K562 (cell line): ENCODE measurements at regions not wholly inside any gene's neighbourhood (a gene's known extent, or its start where the extent isn't known, plus 50 kb on each side); places are given as distances from the start of the nearest gene placed in this dataset.

Experiments
- ATAC-seq: fragments of 200-7000 bp; cut with Tn5 transposase; 3 replicates; pipeline ENCODE4 v1.9.1; 2020; ENCODE audit warnings: moderate library complexity
- BruUV-seq: library from RNA; stranded (reverse); fragments of 400-500 nt; replicated peaks from 2 replicates; lab custom pipeline; 2021; lab: Mats Ljungman, UMichigan
- CTCF ChIA-PET: fragments of 300-600 bp; formaldehyde crosslinking; extraction: SDS; loops from one replicate; lab custom pipeline; 2021; ENCODE audit warnings: low intra/inter-chr PET ratio; lab: Yijun Ruan, JAX
- POLR2A ChIA-PET: fragments of 300-600, 350-650 bp; sonication (Branson Sonifier 250); formaldehyde crosslinking; extraction: SDS; loops from one replicate; lab custom pipeline; 2021; ENCODE audit warnings: antibody characterized with exemption, inconsistent platforms; lab: Yijun Ruan, JAX
- DNase-seq, 4 experiments: peaks; one replicate each; pipeline versions ENCODE4 v3.0.0 to v3.0.0-alpha.2; 2011 to 2018; ENCODE audit warnings: low spot score in 3 of 4, mixed read lengths in 3 of 4; ENCODE audit errors: extremely low read depth in 1 of 4
- FAIRE-seq: peaks from 2 replicates; lab custom pipeline; 2011; peaks lifted over from hg19 to GRCh38; lab: Jason Lieb, UNC
- H2AFZ ChIP-seq: 2 replicates; pipeline ENCODE4 v1.6.0; 2011; ENCODE audit warnings: low read depth, low read length, control low read depth, inconsistent platforms
- H3K27ac ChIP-seq: fragments of 200-600 bp; 3 replicates; pipeline ENCODE4 v1.8.0; 2011; ENCODE audit warnings: low read depth, mild to moderate bottlenecking, control low read depth, inconsistent platforms, low read length, moderate library complexity, mixed read lengths; ENCODE audit errors: extremely low read depth
- H3K27me3 ChIP-seq, 2 experiments: fragments of 300-600 bp in 1 of 2; 2 replicates in 1 of 2; 3 replicates in 1 of 2; pipeline versions ENCODE4 v1.6.0 to v1.8.0; 2011; ENCODE audit warnings: inconsistent platforms in 2 of 2, low read length in 2 of 2, mild to moderate bottlenecking in 1 of 2, mixed read lengths in 1 of 2, moderate library complexity in 1 of 2; ENCODE audit not compliant: control insufficient read depth in 2 of 2, insufficient read depth in 2 of 2
- H3K36me3 ChIP-seq: fragments of 300-600 bp; 3 replicates; pipeline ENCODE4 v1.8.0; 2011; ENCODE audit warnings: mild to moderate bottlenecking, low read length, inconsistent platforms; ENCODE audit not compliant: control insufficient read depth, insufficient read depth
- H3K4me1 ChIP-seq, 2 experiments: fragments of 200-600 bp in 1 of 2; replicated peaks in 1 of 2; 2 replicates in 1 of 2; 3 replicates in 1 of 2; pipeline versions ENCODE4 v1.5.1 to v1.8.0; 2011; ENCODE audit warnings: inconsistent platforms in 2 of 2, low read length in 2 of 2, mild to moderate bottlenecking in 1 of 2, mixed read lengths in 1 of 2, moderate library complexity in 1 of 2; ENCODE audit not compliant: control insufficient read depth in 2 of 2, insufficient read depth in 2 of 2
- H3K4me2 ChIP-seq: 2 replicates; pipeline ENCODE4 v1.6.1; 2011; ENCODE audit warnings: low read length, control low read depth, inconsistent platforms, mixed read lengths; ENCODE audit not compliant: insufficient read depth
- H3K4me3 ChIP-seq: fragments of 200-600 bp; sonication (generic), shearing (Covaris generic); 2 replicates; pipeline ENCODE4 v1.5.1; 2016; ENCODE audit warnings: control low read depth, inconsistent platforms
- H3K79me2 ChIP-seq: fragments of 200-600 bp; 3 replicates; pipeline ENCODE4 v1.8.0; 2011; ENCODE audit warnings: low read length, inconsistent platforms; ENCODE audit not compliant: control insufficient read depth, insufficient read depth
- H3K9ac ChIP-seq, 2 experiments: 2 replicates each; pipeline versions ENCODE4 v1.6.0 to v1.6.1; 2011; ENCODE audit warnings: low read depth in 2 of 2, low read length in 2 of 2, control low read depth in 1 of 2, inconsistent platforms in 1 of 2, mild to moderate bottlenecking in 1 of 2, mixed read lengths in 1 of 2; ENCODE audit not compliant: insufficient read depth in 1 of 2
- H3K9me1 ChIP-seq: one replicate; pipeline ENCODE4 v1.6.0; 2011; ENCODE audit warnings: inconsistent platforms, mild to moderate bottlenecking, low read length, moderate library complexity; ENCODE audit not compliant: control insufficient read depth, insufficient read depth
- H3K9me3 ChIP-seq: replicated peaks from 2 replicates; pipeline ENCODE4 v1.5.1; 2011; ENCODE audit warnings: low read depth, low read length, inconsistent platforms; ENCODE audit not compliant: control insufficient read depth, insufficient read depth
- H4K20me1 ChIP-seq: replicated peaks from 2 replicates; pipeline ENCODE4 v1.6.1; 2011; ENCODE audit warnings: low read length, inconsistent platforms, mixed read lengths; ENCODE audit not compliant: control insufficient read depth, insufficient read depth
- ADNP ChIP-seq: fragments of 200-800 bp; sonication (Bioruptor generic); IDR thresholded peaks from 2 replicates; pipeline ENCODE4 v1.6.1; 2016; ENCODE audit warnings: missing genetic modification characterization, missing compliant biosample characterization
- HDAC2 ChIP-seq: fragments of 450-650 bp; IDR thresholded peaks from 2 replicates; pipeline ENCODE4 v1.6.1; 2016; ENCODE audit warnings: mild to moderate bottlenecking
- KHSRP ChIP-seq: fragments of 450-650 bp; IDR thresholded peaks from 2 replicates; pipeline ENCODE4 v1.6.1; 2017
- PHTF2 ChIP-seq: fragments of 250-450 bp; sonication (Bioruptor Pico); IDR thresholded peaks from 2 replicates; pipeline ENCODE4 v1.5.0; 2021; ENCODE audit warnings: mild to moderate bottlenecking
- SIX5 ChIP-seq, 2 experiments: IDR thresholded peaks; 2 replicates each; pipeline ENCODE4 v1.6.1; 2011; ENCODE audit warnings: low read length in 2 of 2, borderline replicate concordance in 1 of 2, low read depth in 1 of 2, mild to moderate bottlenecking in 1 of 2, moderate library complexity in 1 of 2; ENCODE audit not compliant: insufficient read depth in 1 of 2
- ZFX ChIP-seq: sonication (generic); formaldehyde crosslinking; IDR thresholded peaks from 2 replicates; pipeline ENCODE4 v1.8.0; 2022; ENCODE audit warnings: mild to moderate bottlenecking, missing genetic modification reagents, moderate library complexity
- ZNF140 ChIP-seq: fragments of 250-450 bp; sonication (Bioruptor Pico); IDR thresholded peaks from 2 replicates; pipeline ENCODE4 v1.8.0; 2021; ENCODE audit warnings: moderate library complexity, mild to moderate bottlenecking, inconsistent platforms
- WGBS: fragments of 100-300 bp; shearing (Covaris generic); methylation state at CpG from one replicate; pipeline ENCODE4 v1.1.6; 2016; ENCODE audit warnings: low coverage, mixed read lengths; ENCODE audit not compliant: insufficient coverage; ENCODE audit errors: missing lambda C conversion rate; 5-methylcytosine and 5-hydroxymethylcytosine counted together
- in situ Hi-C: fragments of 300-500 bp; cut with MboI; formaldehyde crosslinking; loops from 4 replicates; pipeline ENCODE4 v1.15.0; 2018; ENCODE audit warnings: inconsistent platforms, mixed read lengths
- intact Hi-C: fragments of 100-400 bp; cut with micrococcal nuclease; formaldehyde crosslinking; loops from 2 replicates; pipeline ENCODE4 v1.14.2; 2022
- TF ChIP-seq, protein P1 (sequence below): IDR thresholded peaks from 2 replicates; pipeline ENCODE4 v1.6.1; 2011; ENCODE audit warnings: borderline replicate concordance, low read depth, mild to moderate bottlenecking, moderate library complexity, low read length; ENCODE audit not compliant: insufficient read depth, poor library complexity, severe bottlenecking
- TF ChIP-seq, protein P2 (sequence below): fragments of 250-450 bp; sonication (Bioruptor Pico); IDR thresholded peaks from 2 replicates; pipeline ENCODE4 v1.9.0; 2021; ENCODE audit warnings: mild to moderate bottlenecking

DNA sequence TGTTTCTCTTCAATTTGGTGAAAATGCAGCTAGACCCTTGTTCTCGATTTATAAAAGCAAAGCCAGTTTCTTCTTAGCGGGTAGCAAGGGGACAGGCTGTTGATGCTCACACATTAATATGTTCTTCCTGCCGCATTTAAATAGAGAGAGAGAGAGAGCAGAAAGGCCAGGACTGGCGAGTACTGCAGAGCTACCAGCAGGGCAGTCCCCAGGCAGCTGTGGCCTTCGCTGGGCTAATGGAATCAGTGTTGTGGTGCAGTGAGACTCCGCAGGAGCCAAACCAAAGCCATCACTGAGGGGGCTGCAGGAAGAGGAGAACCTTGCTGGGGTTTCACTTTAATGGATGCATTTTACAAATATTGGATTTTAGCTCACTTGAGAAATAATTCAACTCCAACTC, 223.6 kb downstream of the ACTR3 start:
- BruUV-seq = no TSS peak

More for the DNA sequence above, 223.6 kb downstream of the ACTR3 start:
- FAIRE-seq (no peak), ATAC-seq (no peak), DNase-seq (no peak)
- ChIA-PET CTCF (no interaction called here), POLR2A (no interaction called here)
- no peak overlapping the region for H3K4me2 ChIP-seq
- WGBS = 2% methylated on average over 6 of the region's 6 CpGs
- no peak overlapping the region for H3K4me3 ChIP-seq
- TF ChIP-seq KHSRP = no peak
- no peak for TF ChIP-seq ZNF140
- no peak for TF ChIP-seq ZFX
- TF ChIP-seq, protein P1, sequence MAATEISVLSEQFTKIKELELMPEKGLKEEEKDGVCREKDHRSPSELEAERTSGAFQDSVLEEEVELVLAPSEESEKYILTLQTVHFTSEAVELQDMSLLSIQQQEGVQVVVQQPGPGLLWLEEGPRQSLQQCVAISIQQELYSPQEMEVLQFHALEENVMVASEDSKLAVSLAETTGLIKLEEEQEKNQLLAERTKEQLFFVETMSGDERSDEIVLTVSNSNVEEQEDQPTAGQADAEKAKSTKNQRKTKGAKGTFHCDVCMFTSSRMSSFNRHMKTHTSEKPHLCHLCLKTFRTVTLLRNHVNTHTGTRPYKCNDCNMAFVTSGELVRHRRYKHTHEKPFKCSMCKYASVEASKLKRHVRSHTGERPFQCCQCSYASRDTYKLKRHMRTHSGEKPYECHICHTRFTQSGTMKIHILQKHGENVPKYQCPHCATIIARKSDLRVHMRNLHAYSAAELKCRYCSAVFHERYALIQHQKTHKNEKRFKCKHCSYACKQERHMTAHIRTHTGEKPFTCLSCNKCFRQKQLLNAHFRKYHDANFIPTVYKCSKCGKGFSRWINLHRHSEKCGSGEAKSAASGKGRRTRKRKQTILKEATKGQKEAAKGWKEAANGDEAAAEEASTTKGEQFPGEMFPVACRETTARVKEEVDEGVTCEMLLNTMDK = no peak
- TF ChIP-seq ADNP (tag) = no peak
- TF ChIP-seq SIX5 (IDR thresholded peaks at IDR 0.05; ENCODE audit: borderline replicate concordance in 1 of 2, insufficient read depth in 1 of 2, low read depth in 1 of 2, low read length in 2 of 2) = no peak
- TF ChIP-seq HDAC2 = no peak
- TF ChIP-seq, protein P2, sequence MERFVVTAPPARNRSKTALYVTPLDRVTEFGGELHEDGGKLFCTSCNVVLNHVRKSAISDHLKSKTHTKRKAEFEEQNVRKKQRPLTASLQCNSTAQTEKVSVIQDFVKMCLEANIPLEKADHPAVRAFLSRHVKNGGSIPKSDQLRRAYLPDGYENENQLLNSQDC (CRISPR knock-in tag) = no peak
- no peak for TF ChIP-seq PHTF2 (CRISPR knock-in tag)
- no peak overlapping the region for H2AFZ ChIP-seq
- no peaks in the 10 kb centered on the region for H3K27me3 ChIP-seq
- H3K9me1 ChIP-seq = no peaks in the 10 kb centered on the region
- no peaks in the 10 kb centered on the region for H3K36me3 ChIP-seq
- H4K20me1 ChIP-seq = no peaks in the 10 kb centered on the region
- H3K27ac ChIP-seq = no peak overlapping the region
- no peaks in the 10 kb centered on the region for H3K4me1 ChIP-seq
- intact Hi-C loops = no loop called here
- H3K79me2 ChIP-seq = no peaks in the 10 kb centered on the region
- H3K9me3 ChIP-seq = no peaks in the 10 kb centered on the region
- in situ Hi-C loops = no loop called here
- no peak overlapping the region for H3K9ac ChIP-seq
